HCT116 (cell line): ENCODE measurements at regions not wholly inside any gene's neighbourhood (a gene's known extent, or its start where the extent isn't known, plus 50 kb on each side); places are given as distances from the start of the nearest gene placed in this dataset.

Experiments used
- ATAC-seq: fragments of 200-7000 bp; cut with Tn5 transposase; 2 replicates; pipeline ENCODE4 v1.9.1; 2020; ENCODE audit warnings: mild to moderate bottlenecking, moderate library complexity
- BruUV-seq: library from RNA; stranded (reverse); fragments of 400-500 nt; replicated peaks from 2 replicates; lab custom pipeline; 2021; lab: Mats Ljungman, UMichigan
- CTCF ChIA-PET: fragments of 300-600 bp; sonication (Branson Sonifier 250); formaldehyde crosslinking; loops from one replicate; lab custom pipeline; 2021; ENCODE audit warnings: antibody characterized with exemption; lab: Charles Lee
- POLR2A ChIA-PET: fragments of 300-600, 350-600 bp; sonication (Branson Sonifier 250); formaldehyde crosslinking; loops from one replicate; lab custom pipeline; 2021; ENCODE audit warnings: antibody characterized with exemption; lab: Charles Lee
- RAD21 ChIA-PET, 2 experiments: fragments of 300-600 bp; sonication (Branson Sonifier 250); formaldehyde crosslinking; loops; one replicate each; lab custom pipeline; 2023; ENCODE audit warnings: low total read pairs in 2 of 2; ENCODE audit not compliant: uncharacterized antibody in 2 of 2, unreplicated experiment in 2 of 2, low non-redundant PET in 1 of 2; lab: Charles Lee
- DNase-seq: peaks from one replicate; pipeline ENCODE4 v3.0.0-alpha.2; 2010; ENCODE audit warnings: low read depth, low spot score
- H2AFZ ChIP-seq: fragments of 200-600 bp; shearing (Covaris generic), sonication (generic); 2 replicates; pipeline ENCODE4 v1.6.1; 2017; ENCODE audit warnings: low read depth, mixed run types, mixed read lengths, antibody characterized with exemption, low read length; ENCODE audit not compliant: poor library complexity, severe bottlenecking
- H3K27ac ChIP-seq: 2 replicates; pipeline ENCODE4 v1.5.1; 2012; ENCODE audit warnings: low read depth, low read length
- H3K27me3 ChIP-seq: fragments of 200-600 bp; sonication (generic); 2 replicates; pipeline ENCODE4 v1.6.1; 2016; ENCODE audit warnings: mixed run types, low read length, mixed read lengths; ENCODE audit not compliant: insufficient read depth
- H3K36me3 ChIP-seq, 2 experiments: fragments of 200-500 bp in 1 of 2; fragments of 200-600 bp in 1 of 2; sonication (Bioruptor generic) in 1 of 2; sonication (generic) in 1 of 2; 2 replicates each; pipeline versions ENCODE4 v1.5.1 to v1.6.1; 2014 to 2016; ENCODE audit warnings: low read length in 2 of 2, inconsistent platforms in 1 of 2, mixed read lengths in 1 of 2, mixed run types in 1 of 2; ENCODE audit not compliant: insufficient read depth in 2 of 2, control insufficient read depth in 1 of 2
- H3K4me1 ChIP-seq, 2 experiments: fragments of 200-600 bp in 1 of 2; sonication (generic) in 1 of 2; 2 replicates each; pipeline versions ENCODE4 v1.5.1 to v1.6.1; 2012 to 2017; ENCODE audit warnings: low read length in 2 of 2, inconsistent platforms in 1 of 2, mild to moderate bottlenecking in 1 of 2, mixed read lengths in 1 of 2, mixed run types in 1 of 2, moderate library complexity in 1 of 2; ENCODE audit not compliant: insufficient read depth in 2 of 2, control insufficient read depth in 1 of 2
- H3K4me2 ChIP-seq: fragments of 200-600 bp; sonication (generic); 2 replicates; pipeline ENCODE4 v1.6.1; 2017; ENCODE audit warnings: mixed run types, low read length, mixed read lengths
- H3K4me3 ChIP-seq, 2 experiments: fragments of 200-600 bp in 1 of 2; sonication (generic) in 1 of 2; replicated peaks in 1 of 2; 2 replicates each; pipeline ENCODE4 v1.5.1; 2011 to 2016; ENCODE audit warnings: low read length in 2 of 2, control low read depth in 1 of 2, low read depth in 1 of 2, mild to moderate bottlenecking in 1 of 2, mixed read lengths in 1 of 2, mixed run types in 1 of 2
- H3K79me2 ChIP-seq: fragments of 200-600 bp; sonication (generic); 2 replicates; pipeline ENCODE4 v1.6.1; 2017; ENCODE audit warnings: mild to moderate bottlenecking, mixed run types, low read length, moderate library complexity, mixed read lengths; ENCODE audit not compliant: insufficient read depth
- H3K9ac ChIP-seq: fragments of 200-600 bp; sonication (generic); 2 replicates; pipeline ENCODE4 v1.6.1; 2016; ENCODE audit warnings: low read length, mixed read lengths
- H3K9me2 ChIP-seq: fragments of 200-600 bp; sonication (generic), shearing (Covaris generic); 2 replicates; pipeline ENCODE4 v1.6.1; 2017; ENCODE audit warnings: mixed run types, mild to moderate bottlenecking, moderate library complexity; ENCODE audit not compliant: insufficient read depth
- H3K9me3 ChIP-seq, 2 experiments: fragments of 200-500 bp in 1 of 2; fragments of 200-600 bp in 1 of 2; sonication (Bioruptor generic) in 1 of 2; sonication (generic) in 1 of 2; 2 replicates each; pipeline ENCODE4 v1.6.1; 2014 to 2017; ENCODE audit warnings: low read length in 2 of 2, mixed read lengths in 2 of 2, inconsistent platforms in 1 of 2, low read depth in 1 of 2, mild to moderate bottlenecking in 1 of 2, mixed run types in 1 of 2, moderate library complexity in 1 of 2; ENCODE audit not compliant: control insufficient read depth in 1 of 2, insufficient read depth in 1 of 2
- H4K20me1 ChIP-seq: fragments of 200-600 bp; sonication (generic), shearing (Covaris generic); 2 replicates; pipeline ENCODE4 v1.6.1; 2017; ENCODE audit warnings: mixed run types, mild to moderate bottlenecking, moderate library complexity; ENCODE audit not compliant: insufficient read depth
- CBX3 ChIP-seq: IDR thresholded peaks from 2 replicates; pipeline ENCODE4 v1.6.1; 2012; ENCODE audit warnings: low read depth
- CEBPB ChIP-seq: IDR thresholded peaks from 2 replicates; pipeline ENCODE4 v1.6.1; 2012; ENCODE audit warnings: low read depth
- EGR1 ChIP-seq: IDR thresholded peaks from 2 replicates; pipeline ENCODE4 v1.6.1; 2012; ENCODE audit warnings: low read depth
- EZH2 ChIP-seq: fragments of 200-600 bp; sonication (generic); IDR thresholded peaks from 2 replicates; pipeline ENCODE4 v1.6.1; 2017; ENCODE audit warnings: antibody characterized with exemption, mixed run types
- FOSL1 ChIP-seq: IDR thresholded peaks from 2 replicates; pipeline ENCODE4 v1.6.1; 2012; ENCODE audit warnings: low read depth
- JUND ChIP-seq: IDR thresholded peaks from 2 replicates; pipeline ENCODE4 v1.6.1; 2012
- POLR2AphosphoS5 ChIP-seq: IDR thresholded peaks from 2 replicates; pipeline ENCODE4 v1.6.1; 2011; ENCODE audit warnings: mild to moderate bottlenecking, low read depth, low read length, moderate library complexity
- RAD21 ChIP-seq: IDR thresholded peaks from 2 replicates; pipeline ENCODE4 v1.6.1; 2012; ENCODE audit warnings: low read depth, mild to moderate bottlenecking
- SP1 ChIP-seq: IDR thresholded peaks from 2 replicates; pipeline ENCODE4 v1.6.1; 2012; ENCODE audit warnings: low read depth
- TCF7L2 ChIP-seq: IDR thresholded peaks from 2 replicates; pipeline ENCODE4 v1.7.0; 2011; ENCODE audit warnings: borderline replicate concordance, inconsistent platforms; ENCODE audit not compliant: insufficient read depth, insufficient read length; ENCODE audit errors: extremely low read depth
- YY1 ChIP-seq: IDR thresholded peaks from 2 replicates; pipeline ENCODE4 v1.6.1; 2011; ENCODE audit warnings: low read length, low read depth, moderate library complexity, mild to moderate bottlenecking; ENCODE audit not compliant: insufficient replicate concordance; ENCODE audit errors: extremely low read depth
- ZNF274 ChIP-seq: fragments of 200-500 bp; sonication (Bioruptor generic); IDR thresholded peaks from 2 replicates; pipeline ENCODE4 v1.6.1; 2014; ENCODE audit warnings: mild to moderate bottlenecking, low read depth, low read length, inconsistent platforms
- intact Hi-C: fragments of 100-400 bp; cut with micrococcal nuclease; formaldehyde crosslinking; loops from 2 replicates; pipeline ENCODE4 v1.10.0; 2022
- TF ChIP-seq, protein P1 (sequence below): IDR thresholded peaks from 2 replicates; pipeline ENCODE4 v1.6.1; 2012
- TF ChIP-seq, protein P2 (sequence below): IDR thresholded peaks from 2 replicates; pipeline ENCODE4 v1.6.1; 2012; ENCODE audit warnings: low read depth
- TF ChIP-seq, protein P3 (sequence below): IDR thresholded peaks from 2 replicates; pipeline ENCODE4 v1.6.1; 2011; ENCODE audit warnings: mild to moderate bottlenecking, low read length, moderate library complexity; ENCODE audit not compliant: insufficient replicate concordance; ENCODE audit errors: extremely low read depth

DNA sequence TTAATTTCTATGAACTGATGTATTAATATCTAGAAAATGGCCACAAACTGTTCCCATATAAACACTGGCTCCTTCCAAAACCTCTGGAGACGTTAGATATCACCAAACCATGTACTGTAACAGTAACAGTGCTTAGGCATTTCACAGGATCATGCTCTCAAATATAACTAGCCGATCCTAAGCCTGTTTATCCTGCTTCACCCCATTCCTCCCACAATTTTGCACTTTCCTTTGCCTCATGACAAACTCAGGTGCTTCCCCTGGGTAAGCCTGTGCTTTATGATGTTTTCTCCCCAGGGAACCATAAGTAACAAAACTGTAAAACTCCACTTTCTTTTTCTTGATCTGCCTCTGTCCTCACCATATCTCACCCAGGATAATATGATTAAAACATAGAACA lies 452.3 kb downstream of the PLA2G4A start:
- H3K79me2 ChIP-seq = no peaks in the 10 kb centered on the region
- POLR2A ChIA-PET = no interaction called here
- RAD21 ChIA-PET = no interaction called here
- no peak overlapping the region for H3K4me2 ChIP-seq
- no peak overlapping the region for H3K9ac ChIP-seq
- intact Hi-C loops = no loop called here
- BruUV-seq = no TSS peak
- no peak for ATAC-seq
- CTCF ChIA-PET = no interaction called here
- H3K36me3 ChIP-seq = no peaks in the 10 kb centered on the region
- no peak overlapping the region for H3K4me3 ChIP-seq
- TF ChIP-seq EGR1 (no peak), TCF7L2 (no peak), SP1 (no peak), POLR2AphosphoS5 (no peak), YY1 (no peak), FOSL1 (no peak), CEBPB (no peak), JUND (no peak), RAD21 (no peak), CBX3 (no peak), EZH2 (no peak), ZNF274 (no peak)
- TF ChIP-seq, protein P1, sequence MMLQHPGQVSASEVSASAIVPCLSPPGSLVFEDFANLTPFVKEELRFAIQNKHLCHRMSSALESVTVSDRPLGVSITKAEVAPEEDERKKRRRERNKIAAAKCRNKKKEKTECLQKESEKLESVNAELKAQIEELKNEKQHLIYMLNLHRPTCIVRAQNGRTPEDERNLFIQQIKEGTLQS = no peak
- TF ChIP-seq, protein P2, sequence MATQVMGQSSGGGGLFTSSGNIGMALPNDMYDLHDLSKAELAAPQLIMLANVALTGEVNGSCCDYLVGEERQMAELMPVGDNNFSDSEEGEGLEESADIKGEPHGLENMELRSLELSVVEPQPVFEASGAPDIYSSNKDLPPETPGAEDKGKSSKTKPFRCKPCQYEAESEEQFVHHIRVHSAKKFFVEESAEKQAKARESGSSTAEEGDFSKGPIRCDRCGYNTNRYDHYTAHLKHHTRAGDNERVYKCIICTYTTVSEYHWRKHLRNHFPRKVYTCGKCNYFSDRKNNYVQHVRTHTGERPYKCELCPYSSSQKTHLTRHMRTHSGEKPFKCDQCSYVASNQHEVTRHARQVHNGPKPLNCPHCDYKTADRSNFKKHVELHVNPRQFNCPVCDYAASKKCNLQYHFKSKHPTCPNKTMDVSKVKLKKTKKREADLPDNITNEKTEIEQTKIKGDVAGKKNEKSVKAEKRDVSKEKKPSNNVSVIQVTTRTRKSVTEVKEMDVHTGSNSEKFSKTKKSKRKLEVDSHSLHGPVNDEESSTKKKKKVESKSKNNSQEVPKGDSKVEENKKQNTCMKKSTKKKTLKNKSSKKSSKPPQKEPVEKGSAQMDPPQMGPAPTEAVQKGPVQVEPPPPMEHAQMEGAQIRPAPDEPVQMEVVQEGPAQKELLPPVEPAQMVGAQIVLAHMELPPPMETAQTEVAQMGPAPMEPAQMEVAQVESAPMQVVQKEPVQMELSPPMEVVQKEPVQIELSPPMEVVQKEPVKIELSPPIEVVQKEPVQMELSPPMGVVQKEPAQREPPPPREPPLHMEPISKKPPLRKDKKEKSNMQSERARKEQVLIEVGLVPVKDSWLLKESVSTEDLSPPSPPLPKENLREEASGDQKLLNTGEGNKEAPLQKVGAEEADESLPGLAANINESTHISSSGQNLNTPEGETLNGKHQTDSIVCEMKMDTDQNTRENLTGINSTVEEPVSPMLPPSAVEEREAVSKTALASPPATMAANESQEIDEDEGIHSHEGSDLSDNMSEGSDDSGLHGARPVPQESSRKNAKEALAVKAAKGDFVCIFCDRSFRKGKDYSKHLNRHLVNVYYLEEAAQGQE = no peak
- TF ChIP-seq, protein P3, sequence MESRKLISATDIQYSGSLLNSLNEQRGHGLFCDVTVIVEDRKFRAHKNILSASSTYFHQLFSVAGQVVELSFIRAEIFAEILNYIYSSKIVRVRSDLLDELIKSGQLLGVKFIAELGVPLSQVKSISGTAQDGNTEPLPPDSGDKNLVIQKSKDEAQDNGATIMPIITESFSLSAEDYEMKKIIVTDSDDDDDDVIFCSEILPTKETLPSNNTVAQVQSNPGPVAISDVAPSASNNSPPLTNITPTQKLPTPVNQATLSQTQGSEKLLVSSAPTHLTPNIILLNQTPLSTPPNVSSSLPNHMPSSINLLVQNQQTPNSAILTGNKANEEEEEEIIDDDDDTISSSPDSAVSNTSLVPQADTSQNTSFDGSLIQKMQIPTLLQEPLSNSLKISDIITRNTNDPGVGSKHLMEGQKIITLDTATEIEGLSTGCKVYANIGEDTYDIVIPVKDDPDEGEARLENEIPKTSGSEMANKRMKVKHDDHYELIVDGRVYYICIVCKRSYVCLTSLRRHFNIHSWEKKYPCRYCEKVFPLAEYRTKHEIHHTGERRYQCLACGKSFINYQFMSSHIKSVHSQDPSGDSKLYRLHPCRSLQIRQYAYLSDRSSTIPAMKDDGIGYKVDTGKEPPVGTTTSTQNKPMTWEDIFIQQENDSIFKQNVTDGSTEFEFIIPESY = no peak
- H3K9me3 ChIP-seq = no peaks in the 10 kb centered on the region
- no peaks in the 10 kb centered on the region for H3K4me1 ChIP-seq
- no peak for DNase-seq
- H3K9me2 ChIP-seq = no peaks in the 10 kb centered on the region
- no peak overlapping the region for H2AFZ ChIP-seq
- H4K20me1 ChIP-seq = no peaks in the 10 kb centered on the region
- H3K27me3 ChIP-seq = no peaks in the 10 kb centered on the region
- H3K27ac ChIP-seq = no peak overlapping the region
